ENCODE measurements at regions not wholly inside any gene's neighbourhood (a gene's known extent, or its start where the extent isn't known, plus 50 kb on each side); places are given as distances from the start of the nearest gene placed in this dataset.

GRCh38 chr10:4546500-4546899, 279.5 kb upstream of the AKR1E2 start:
- CTCF ChIA-PET, result no interaction called here
- BruUV-seq (replicated peaks), result no TSS peak
- dilution Hi-C loops (cut with MboI; ENCODE audit: extremely low pct_ligation_motif_present, low sequenced_read_pairs) (no loop called here), intact Hi-C loops (cut with micrococcal nuclease) (no loop called here)
- Histone ChIP-seq H3K4me2 (ENCODE audit: insufficient read depth, low read length) (no peak overlapping the region), H4K20me1 (replicated peaks; ENCODE audit: control insufficient read depth, extremely low read depth, insufficient read depth, low read length) (no peaks in the 10 kb centered on the region), H3K36me3 (ENCODE audit: control insufficient read depth in 2 of 2, extremely low read depth in 1 of 2, insufficient read depth in 2 of 2, low read length in 2 of 2) (no peaks in the 10 kb centered on the region), H3K9ac (replicated peaks; ENCODE audit: extremely low read depth, insufficient read depth, low read length) (no peak overlapping the region), H3K79me2 (ENCODE audit: control insufficient read depth, insufficient read depth, low read length) (no peaks in the 10 kb centered on the region), H3K4me1 (ENCODE audit: control insufficient read depth, extremely low read depth, insufficient read depth, low read length) (peaks cover 6% of the 10 kb centered on the region), H3K27me3 (ENCODE audit: control insufficient read depth in 2 of 2, insufficient read depth in 2 of 2, low read length in 2 of 2) (no peaks in the 10 kb centered on the region), H3K9me1 (replicated peaks; ENCODE audit: control insufficient read depth, extremely low read depth, insufficient read depth, low read length) (no peaks in the 10 kb centered on the region), H3K9me3 (replicated peaks; ENCODE audit: control insufficient read depth, insufficient read depth, low read length) (no peaks in the 10 kb centered on the region), H2AFZ (ENCODE audit: low read depth, low read length) (no peak overlapping the region), H3K4me3 (replicated peaks in 1 of 3; ENCODE audit: insufficient read depth in 1 of 3, low read depth in 1 of 3, low read length in 3 of 3) (no peak overlapping the region), H3K27ac (ENCODE audit: insufficient read depth, low read depth, low read length) (no peak overlapping the region)
- no peak for DNase-seq (ENCODE audit: low read depth, low spot score)
- TF ChIP-seq JUN (IDR thresholded peaks at IDR 0.05; ENCODE audit: borderline replicate concordance, insufficient read depth, insufficient read length, low read depth), result no peak
- no peak for TF ChIP-seq MYC (IDR thresholded peaks at IDR 0.05; ENCODE audit: low read depth, low read length)
- no peak for TF ChIP-seq POLR2AphosphoS5 (IDR thresholded peaks at IDR 0.05; ENCODE audit: insufficient read depth, low read depth, low read length)
- no peak for FAIRE-seq
- POLR2A ChIA-PET, result no interaction called here

GRCh38 chr10:4545062-4545461, 280.9 kb upstream of the AKR1E2 start:
- Histone ChIP-seq H3K79me2 (ENCODE audit: control insufficient read depth, insufficient read depth, low read length) (no peaks in the 10 kb centered on the region), H3K9me3 (replicated peaks; ENCODE audit: control insufficient read depth, insufficient read depth, low read length) (no peaks in the 10 kb centered on the region), H4K20me1 (replicated peaks; ENCODE audit: control insufficient read depth, extremely low read depth, insufficient read depth, low read length) (no peaks in the 10 kb centered on the region), H3K36me3 (ENCODE audit: control insufficient read depth in 2 of 2, extremely low read depth in 1 of 2, insufficient read depth in 2 of 2, low read length in 2 of 2) (no peaks in the 10 kb centered on the region), H3K27me3 (ENCODE audit: control insufficient read depth in 2 of 2, insufficient read depth in 2 of 2, low read length in 2 of 2) (no peaks in the 10 kb centered on the region), H2AFZ (ENCODE audit: low read depth, low read length) (no peak overlapping the region), H3K9me1 (replicated peaks; ENCODE audit: control insufficient read depth, extremely low read depth, insufficient read depth, low read length) (no peaks in the 10 kb centered on the region), H3K4me1 (ENCODE audit: control insufficient read depth, extremely low read depth, insufficient read depth, low read length) (peaks cover 10% of the 10 kb centered on the region), H3K27ac (ENCODE audit: insufficient read depth, low read depth, low read length) (no peak overlapping the region), H3K4me3 (replicated peaks in 1 of 3; ENCODE audit: insufficient read depth in 1 of 3, low read depth in 1 of 3, low read length in 3 of 3) (no peak overlapping the region), H3K9ac (replicated peaks; ENCODE audit: extremely low read depth, insufficient read depth, low read length) (no peak overlapping the region), H3K4me2 (ENCODE audit: insufficient read depth, low read length) (no peak overlapping the region)
- ChIA-PET POLR2A (no interaction called here), CTCF (no interaction called here)
- DNase-seq (ENCODE audit: low read depth, low spot score), result no peak
- dilution Hi-C loops (cut with MboI; ENCODE audit: extremely low pct_ligation_motif_present, low sequenced_read_pairs), result no loop called here
- TF ChIP-seq GATA2 (IDR thresholded peaks at IDR 0.05; ENCODE audit: insufficient read depth, insufficient read length, low read depth, low read length) (no peak), MAX (IDR thresholded peaks at IDR 0.05; ENCODE audit: insufficient read depth, insufficient read length) (no peak), CTCF (IDR thresholded peaks at IDR 0.05; ENCODE audit: extremely low read depth in 1 of 2, insufficient read depth in 1 of 2, low read depth in 1 of 2, low read length in 2 of 2) (no peak), EZH2 (IDR thresholded peaks at IDR 0.05; ENCODE audit: borderline replicate concordance, low read depth, low read length, severe bottlenecking) (no peak), JUN (IDR thresholded peaks at IDR 0.05; ENCODE audit: borderline replicate concordance, insufficient read depth, insufficient read length, low read depth) (no peak), POLR2A (IDR thresholded peaks at IDR 0.05; ENCODE audit: low read depth, low read length) (no peak), POLR2AphosphoS5 (IDR thresholded peaks at IDR 0.05; ENCODE audit: insufficient read depth, low read depth, low read length) (no peak), FOS (IDR thresholded peaks at IDR 0.05; ENCODE audit: borderline replicate concordance, insufficient read depth, low read length) (no peak)
- intact Hi-C loops (cut with micrococcal nuclease), result no loop called here
- no peak for FAIRE-seq
- no TSS peak for BruUV-seq (replicated peaks)
